Neuronal stem cell (in vitro differentiated cells): ENCODE measurements at regions not wholly inside any gene's neighbourhood (a gene's known extent, or its start where the extent isn't known, plus 50 kb on each side); places are given as distances from the start of the nearest gene placed in this dataset.
"Not testable (repeated sequence)": the region's sequence is repeated elsewhere in the genome, so short reads cannot be mapped to it uniquely, and the experiment has no call there.

Experiments
- DNase-seq: peaks from one replicate; pipeline ENCODE4 v3.0.0-alpha.2; 2013; ENCODE audit warnings: low spot score
- H2AFZ ChIP-seq: one replicate; pipeline ENCODE4 v1.6.1; 2013; ENCODE audit warnings: mild to moderate bottlenecking, low read length, inconsistent platforms
- H2AK5ac ChIP-seq: 2 replicates; pipeline ENCODE4 v1.6.1; 2013; ENCODE audit warnings: low read depth, mild to moderate bottlenecking, inconsistent platforms, low read length, moderate library complexity, mixed read lengths
- H2BK120ac ChIP-seq: 2 replicates; pipeline ENCODE4 v1.6.1; 2013; ENCODE audit warnings: low read depth, mild to moderate bottlenecking, inconsistent platforms, low read length, moderate library complexity, mixed read lengths
- H2BK12ac ChIP-seq: one replicate; pipeline ENCODE4 v1.6.1; 2013; ENCODE audit warnings: low read length, inconsistent platforms
- H2BK15ac ChIP-seq: 2 replicates; pipeline ENCODE4 v1.6.1; 2013; ENCODE audit warnings: mild to moderate bottlenecking, low read length, inconsistent platforms, mixed read lengths
- H2BK5ac ChIP-seq: one replicate; pipeline ENCODE4 v1.6.1; 2013; ENCODE audit warnings: inconsistent platforms, mild to moderate bottlenecking, low read length, moderate library complexity
- H3K14ac ChIP-seq: one replicate; pipeline ENCODE4 v1.6.1; 2013; ENCODE audit warnings: low read length, inconsistent platforms
- H3K18ac ChIP-seq: 2 replicates; pipeline ENCODE4 v1.6.1; 2013; ENCODE audit warnings: low read length, inconsistent platforms
- H3K23ac ChIP-seq: 2 replicates; pipeline ENCODE4 v1.6.1; 2013; ENCODE audit warnings: low read depth, mild to moderate bottlenecking, mixed read lengths, low read length, inconsistent platforms; ENCODE audit not compliant: poor library complexity
- H3K27ac ChIP-seq: replicated peaks from 3 replicates; pipeline ENCODE4 v1.5.1; 2013; ENCODE audit warnings: low read length, inconsistent platforms
- H3K27me3 ChIP-seq, 3 experiments: 2 replicates each; pipeline ENCODE4 v1.6.1; 2013; ENCODE audit warnings: low read length in 3 of 3, mild to moderate bottlenecking in 2 of 3, inconsistent platforms in 1 of 3, low read depth in 1 of 3, mixed read lengths in 1 of 3, moderate library complexity in 1 of 3; ENCODE audit not compliant: control insufficient read depth in 3 of 3, insufficient read depth in 3 of 3
- H3K36me3 ChIP-seq, 2 donors: replicated peaks in 1 of 2; 2 replicates each; pipeline ENCODE4 v1.6.1; 2013; ENCODE audit warnings: low read length in 2 of 2; ENCODE audit not compliant: control insufficient read depth in 2 of 2, insufficient read depth in 2 of 2
- H3K4ac ChIP-seq: 2 replicates; pipeline ENCODE4 v1.6.1; 2013; ENCODE audit warnings: inconsistent platforms, mild to moderate bottlenecking, low read length, moderate library complexity
- H3K4me1 ChIP-seq, 2 donors: 1 replicate in 1 of 2; 2 replicates in 1 of 2; pipeline ENCODE4 v1.6.1; 2013; ENCODE audit warnings: low read length in 2 of 2, low read depth in 1 of 2; ENCODE audit not compliant: control insufficient read depth in 2 of 2, insufficient read depth in 1 of 2
- H3K4me2 ChIP-seq: one replicate; pipeline ENCODE4 v1.6.1; 2013; ENCODE audit warnings: mild to moderate bottlenecking, low read length, inconsistent platforms; ENCODE audit not compliant: insufficient read depth, poor library complexity, severe bottlenecking
- H3K4me3 ChIP-seq, 2 donors: 2 replicates each; pipeline ENCODE4 v1.5.1; 2013; ENCODE audit warnings: low read length in 2 of 2, mild to moderate bottlenecking in 2 of 2, inconsistent platforms in 1 of 2, moderate library complexity in 1 of 2
- H3K79me1 ChIP-seq: one replicate; pipeline ENCODE4 v1.6.1; 2013; ENCODE audit warnings: low read depth, mild to moderate bottlenecking, inconsistent platforms, low read length, moderate library complexity
- H3K9ac ChIP-seq: one replicate; pipeline ENCODE4 v1.6.1; 2013; ENCODE audit warnings: mild to moderate bottlenecking, low read depth, low read length, inconsistent platforms; ENCODE audit not compliant: poor library complexity
- H3K9me3 ChIP-seq, 2 donors: replicated peaks in 1 of 2; 2 replicates each; pipeline versions ENCODE3 to v1.6.1; 2013; ENCODE audit warnings: low read length in 2 of 2, mild to moderate bottlenecking in 2 of 2, inconsistent platforms in 1 of 2, low read depth in 1 of 2, mixed read lengths in 1 of 2, moderate library complexity in 1 of 2; ENCODE audit not compliant: control insufficient read depth in 2 of 2, insufficient read depth in 1 of 2
- H4K8ac ChIP-seq: one replicate; pipeline ENCODE4 v1.6.1; 2013; ENCODE audit warnings: low read depth, mild to moderate bottlenecking, inconsistent platforms, low read length, moderate library complexity
- H4K91ac ChIP-seq: one replicate; pipeline ENCODE4 v1.6.1; 2013; ENCODE audit warnings: low read length, low read depth, mild to moderate bottlenecking, inconsistent platforms; ENCODE audit not compliant: poor library complexity
- WGBS, 2 donors: extraction: QIAGEN DNeasy Blood & Tissue Kit; methylation state at CpG; one replicate each; pipeline ENCODE4 v1.1.7; 2013; ENCODE audit warnings: missing lambda C conversion rate in 2 of 2, mixed read lengths in 1 of 2; ENCODE audit not compliant: insufficient read length in 2 of 2, insufficient replicate concordance in 1 of 2; ENCODE audit errors: extremely low coverage in 2 of 2; 5-methylcytosine and 5-hydroxymethylcytosine counted together

- not testable (repeated sequence) for H3K14ac ChIP-seq, H3K79me1 ChIP-seq, H3K4ac ChIP-seq, H3K27me3 ChIP-seq, H3K27ac ChIP-seq, H3K23ac ChIP-seq, H2BK5ac ChIP-seq, H2AFZ ChIP-seq, H3K4me1 ChIP-seq, H3K18ac ChIP-seq, H2BK12ac ChIP-seq, H4K8ac ChIP-seq, H3K4me2 ChIP-seq, DNase-seq, H2AK5ac ChIP-seq, H3K9me3 ChIP-seq, H3K9ac ChIP-seq, H3K4me3 ChIP-seq, H4K91ac ChIP-seq, H2BK120ac ChIP-seq, H2BK15ac ChIP-seq, H3K36me3 ChIP-seq
- no CpG with 5 or more reads among the region's 22 CpGs for WGBS, 2 donors
Measured at GRCh38 chr16:33771211-33771610, 311.8 kb downstream of the TP53TG3F start.

GRCh38 chr16:33773966-33774365 lies 314.6 kb downstream of the TP53TG3F start:
- not testable (repeated sequence) for H3K14ac ChIP-seq, H2BK5ac ChIP-seq, H3K4me2 ChIP-seq, H4K8ac ChIP-seq, H4K91ac ChIP-seq, H3K4me3 ChIP-seq, H2BK12ac ChIP-seq, DNase-seq, H3K9me3 ChIP-seq, H3K23ac ChIP-seq, H3K9ac ChIP-seq, H3K4me1 ChIP-seq, H3K27me3 ChIP-seq, H3K18ac ChIP-seq, H2AK5ac ChIP-seq, H3K4ac ChIP-seq, H2BK120ac ChIP-seq, H3K27ac ChIP-seq, H3K79me1 ChIP-seq, H3K36me3 ChIP-seq, H2BK15ac ChIP-seq, H2AFZ ChIP-seq
- WGBS, 2 donors: 100% methylated on average over 1 of the region's 2 CpGs

GRCh38 chr16:33774724-33775123 lies 315.3 kb downstream of the TP53TG3F start:
- no CpG with 5 or more reads among the region's 1 CpG for WGBS, 2 donors
- H3K23ac ChIP-seq, H3K27me3 ChIP-seq, H2BK120ac ChIP-seq, H3K14ac ChIP-seq, H3K4me3 ChIP-seq, H3K4me2 ChIP-seq, H2BK15ac ChIP-seq, H2AFZ ChIP-seq, H4K8ac ChIP-seq, H3K27ac ChIP-seq, H3K9me3 ChIP-seq, H3K9ac ChIP-seq, H2BK12ac ChIP-seq, H3K36me3 ChIP-seq, DNase-seq, H4K91ac ChIP-seq, H3K18ac ChIP-seq, H3K4me1 ChIP-seq, H3K79me1 ChIP-seq, H3K4ac ChIP-seq, H2BK5ac ChIP-seq, H2AK5ac ChIP-seq: not testable (repeated sequence)

- H2AK5ac ChIP-seq, DNase-seq, H2BK15ac ChIP-seq, H2BK12ac ChIP-seq, H3K4me1 ChIP-seq, H4K91ac ChIP-seq, H3K14ac ChIP-seq, H2AFZ ChIP-seq, H3K4ac ChIP-seq, H3K79me1 ChIP-seq, H3K27ac ChIP-seq, H2BK5ac ChIP-seq, H3K9ac ChIP-seq, H3K9me3 ChIP-seq, H3K36me3 ChIP-seq, H3K27me3 ChIP-seq, H3K18ac ChIP-seq, H3K4me2 ChIP-seq, H2BK120ac ChIP-seq, H3K4me3 ChIP-seq, H4K8ac ChIP-seq, H3K23ac ChIP-seq: not testable (repeated sequence)
- WGBS, 2 donors: no CpG with 5 or more reads among the region's 16 CpGs
Measured at GRCh38 chr16:33816328-33816944, 357.0 kb downstream of the TP53TG3F start.
